GM12864 (cell line): ENCODE measurements at regions not wholly inside any gene's neighbourhood (a gene's known extent, or its start where the extent isn't known, plus 50 kb on each side); places are given as distances from the start of the nearest gene placed in this dataset.
"Not testable (repeated sequence)": the region's sequence is repeated elsewhere in the genome, so short reads cannot be mapped to it uniquely, and the experiment has no call there.

Source experiments
- DNase-seq: peaks from one replicate; pipeline ENCODE4 v3.0.0-alpha.2; 2011; ENCODE audit warnings: low read depth
- H3K4me3 ChIP-seq: 2 replicates; pipeline ENCODE4 v1.5.1; 2011; ENCODE audit warnings: mild to moderate bottlenecking, low read depth, low read length, control low read depth
- TF ChIP-seq, protein P1 (sequence below): IDR thresholded peaks from 2 replicates; pipeline ENCODE4 v1.5.1; 2011; ENCODE audit warnings: low read depth, mild to moderate bottlenecking, moderate library complexity, low read length, control low read depth, inconsistent platforms; ENCODE audit errors: missing control alignments

GRCh38 chr16:88128556-88128955, 177.3 kb downstream of the BANP start:
- TF ChIP-seq, protein P1, sequence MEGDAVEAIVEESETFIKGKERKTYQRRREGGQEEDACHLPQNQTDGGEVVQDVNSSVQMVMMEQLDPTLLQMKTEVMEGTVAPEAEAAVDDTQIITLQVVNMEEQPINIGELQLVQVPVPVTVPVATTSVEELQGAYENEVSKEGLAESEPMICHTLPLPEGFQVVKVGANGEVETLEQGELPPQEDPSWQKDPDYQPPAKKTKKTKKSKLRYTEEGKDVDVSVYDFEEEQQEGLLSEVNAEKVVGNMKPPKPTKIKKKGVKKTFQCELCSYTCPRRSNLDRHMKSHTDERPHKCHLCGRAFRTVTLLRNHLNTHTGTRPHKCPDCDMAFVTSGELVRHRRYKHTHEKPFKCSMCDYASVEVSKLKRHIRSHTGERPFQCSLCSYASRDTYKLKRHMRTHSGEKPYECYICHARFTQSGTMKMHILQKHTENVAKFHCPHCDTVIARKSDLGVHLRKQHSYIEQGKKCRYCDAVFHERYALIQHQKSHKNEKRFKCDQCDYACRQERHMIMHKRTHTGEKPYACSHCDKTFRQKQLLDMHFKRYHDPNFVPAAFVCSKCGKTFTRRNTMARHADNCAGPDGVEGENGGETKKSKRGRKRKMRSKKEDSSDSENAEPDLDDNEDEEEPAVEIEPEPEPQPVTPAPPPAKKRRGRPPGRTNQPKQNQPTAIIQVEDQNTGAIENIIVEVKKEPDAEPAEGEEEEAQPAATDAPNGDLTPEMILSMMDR: no peak
- H3K4me3 ChIP-seq: no peak overlapping the region
- no peak for DNase-seq

GRCh38 chr16:88129133-88129532, 177.9 kb downstream of the BANP start:
- not testable (repeated sequence) for H3K4me3 ChIP-seq

GRCh38 chr16:88130016-88130415, 178.8 kb downstream of the BANP start:
- no peak overlapping the region for H3K4me3 ChIP-seq
- DNase-seq: no peak
- TF ChIP-seq, protein P1: no peak

More at GRCh38 chr16:88129133-88129532, 177.9 kb downstream of the BANP start:
- DNase-seq: not testable (repeated sequence)

- TF ChIP-seq, protein P1: no peak
- DNase-seq: no peak
- H3K4me3 ChIP-seq: no peak overlapping the region
Measured at GRCh38 chr16:88130681-88131080, 179.4 kb downstream of the BANP start.

- TF ChIP-seq, protein P1: no peak
- no peak for DNase-seq
- no peak overlapping the region for H3K4me3 ChIP-seq
Measured at GRCh38 chr16:88131256-88131655, 180.0 kb downstream of the BANP start.

GRCh38 chr16:88131966-88132365, 180.7 kb downstream of the BANP start:
- H3K4me3 ChIP-seq: no peak overlapping the region
- TF ChIP-seq, protein P1: no peak

GRCh38 chr16:88132836-88133506, 181.7 kb downstream of the BANP start:
- TF ChIP-seq, protein P1: no peak
- DNase-seq: no peak
- H3K4me3 ChIP-seq: no peak overlapping the region

More at GRCh38 chr16:88131966-88132365, 180.7 kb downstream of the BANP start:
- DNase-seq: no peak

DNA sequence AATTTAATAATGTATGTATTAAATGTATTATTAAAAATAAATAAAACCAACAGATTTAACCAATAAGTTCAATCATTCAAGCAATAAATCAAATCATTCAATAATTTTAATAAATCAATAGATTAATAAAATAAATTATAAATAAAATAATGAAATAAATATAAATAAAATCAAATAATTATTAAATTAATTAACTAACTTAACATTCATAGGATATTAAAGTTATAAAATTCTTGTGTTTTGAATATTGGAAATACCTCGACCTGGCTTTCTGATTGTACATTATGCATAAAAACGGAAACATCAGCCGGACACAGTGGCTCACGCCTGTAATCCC, 182.2 kb downstream of the BANP start:
- no peak overlapping the region for H3K4me3 ChIP-seq
- TF ChIP-seq, protein P1: no peak
- no peak for DNase-seq

DNA sequence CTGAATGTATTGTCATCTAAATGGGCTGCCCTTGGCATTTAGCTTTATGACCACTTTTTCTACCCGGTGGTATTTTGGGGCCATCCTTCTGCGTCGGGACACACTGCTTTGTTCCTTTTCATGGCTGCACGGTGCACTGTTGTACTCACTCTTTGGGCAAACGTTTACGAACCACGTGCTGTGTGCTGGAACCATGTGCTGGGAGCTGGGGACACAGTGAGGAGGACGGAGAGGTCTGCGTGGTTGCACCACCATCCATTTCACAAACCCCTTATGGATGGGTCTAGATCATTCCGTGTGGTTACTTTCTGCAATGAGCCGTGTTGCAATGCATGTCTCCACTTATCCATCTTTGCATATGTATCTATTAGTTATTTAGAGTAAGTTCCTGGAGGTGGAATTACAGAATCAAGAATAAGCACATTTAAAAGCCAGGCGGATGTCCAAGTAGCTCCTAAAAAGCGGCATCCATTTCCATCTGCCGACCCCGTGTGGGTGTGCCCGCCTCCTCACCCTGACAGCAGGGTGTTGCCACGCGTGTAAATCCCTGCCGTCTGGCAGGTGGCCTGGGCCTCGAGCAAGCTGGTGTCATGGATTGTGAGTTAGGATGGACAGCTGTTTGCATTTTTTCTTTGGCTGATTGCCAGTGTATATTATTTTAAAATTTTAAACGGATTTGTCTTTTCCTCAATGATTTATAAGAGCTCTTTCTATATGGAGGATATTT, 183.1 kb downstream of the BANP start:
- H3K4me3 ChIP-seq, DNase-seq: not testable (repeated sequence)

- DNase-seq: not testable (repeated sequence)
Measured at GRCh38 chr16:88134899-88135682, 183.9 kb downstream of the BANP start.

More at GRCh38 chr16:88134899-88135682, 183.9 kb downstream of the BANP start:
- H3K4me3 ChIP-seq: not testable (repeated sequence)
